22Rv1 (cell line): ENCODE measurements at regions not wholly inside any gene's neighbourhood (a gene's known extent, or its start where the extent isn't known, plus 50 kb on each side); places are given as distances from the start of the nearest gene placed in this dataset.

Experiments used
- H3K27ac ChIP-seq: fragments of 450-650 bp; 2 replicates; pipeline ENCODE4 v1.5.1; 2017
- CTCF ChIP-seq: fragments of 450-650 bp; IDR thresholded peaks from 2 replicates; pipeline ENCODE4 v1.5.1; 2017; ENCODE audit warnings: mild to moderate bottlenecking
- ZFX ChIP-seq: fragments of 450-650 bp; IDR thresholded peaks from 2 replicates; pipeline ENCODE4 v1.6.1; 2017; ENCODE audit warnings: antibody characterized with exemption, borderline replicate concordance

DNA sequence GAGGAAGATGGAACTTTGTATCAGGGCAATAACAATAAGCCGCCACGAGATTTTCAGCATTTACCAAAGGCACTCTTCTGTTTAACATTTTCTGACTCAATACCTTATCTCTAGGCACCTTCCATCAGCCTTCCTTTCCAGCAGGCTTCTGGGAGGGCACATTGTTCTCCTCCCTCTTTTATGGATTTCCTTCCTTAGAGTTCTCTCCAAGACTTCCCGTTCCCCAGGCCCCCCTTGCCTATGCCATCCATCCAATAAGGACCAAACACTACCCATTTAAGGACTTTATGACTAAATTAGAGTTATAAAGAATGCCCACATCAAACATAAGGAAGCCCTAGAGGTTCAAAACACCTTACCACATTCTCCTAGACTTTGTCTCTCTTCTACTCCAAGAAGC lies 71.0 kb upstream of the ACP3 start:
- H3K27ac ChIP-seq: no peak overlapping the region
- TF ChIP-seq ZFX (no peak), CTCF (no peak)

- TF ChIP-seq CTCF (no peak), ZFX (no peak)
- H3K27ac ChIP-seq: no peak overlapping the region
These were observed 70.0 kb upstream of the ACP3 start for GRCh38 chr3:132247211-132247610.

DNA sequence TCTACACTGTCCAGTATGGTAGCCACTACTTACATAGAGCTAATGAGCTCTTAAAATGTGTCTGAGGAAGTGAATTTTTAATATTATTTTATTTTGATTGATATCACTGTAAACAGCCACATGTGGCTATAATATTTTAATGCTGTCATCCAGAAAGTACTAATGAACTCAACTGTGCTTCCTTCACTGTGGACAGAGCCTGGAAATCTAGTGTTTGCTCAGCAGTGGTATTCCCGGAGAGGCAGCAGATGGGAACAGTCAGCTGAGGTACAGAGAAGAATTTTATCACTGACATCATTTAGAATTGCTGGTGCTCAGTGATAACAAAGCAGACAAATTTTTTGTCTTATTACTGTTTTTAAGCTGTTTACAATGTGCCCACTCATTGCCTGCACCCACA lies 68.7 kb upstream of the ACP3 start:
- no peak overlapping the region for H3K27ac ChIP-seq
- TF ChIP-seq CTCF: no peak

DNA sequence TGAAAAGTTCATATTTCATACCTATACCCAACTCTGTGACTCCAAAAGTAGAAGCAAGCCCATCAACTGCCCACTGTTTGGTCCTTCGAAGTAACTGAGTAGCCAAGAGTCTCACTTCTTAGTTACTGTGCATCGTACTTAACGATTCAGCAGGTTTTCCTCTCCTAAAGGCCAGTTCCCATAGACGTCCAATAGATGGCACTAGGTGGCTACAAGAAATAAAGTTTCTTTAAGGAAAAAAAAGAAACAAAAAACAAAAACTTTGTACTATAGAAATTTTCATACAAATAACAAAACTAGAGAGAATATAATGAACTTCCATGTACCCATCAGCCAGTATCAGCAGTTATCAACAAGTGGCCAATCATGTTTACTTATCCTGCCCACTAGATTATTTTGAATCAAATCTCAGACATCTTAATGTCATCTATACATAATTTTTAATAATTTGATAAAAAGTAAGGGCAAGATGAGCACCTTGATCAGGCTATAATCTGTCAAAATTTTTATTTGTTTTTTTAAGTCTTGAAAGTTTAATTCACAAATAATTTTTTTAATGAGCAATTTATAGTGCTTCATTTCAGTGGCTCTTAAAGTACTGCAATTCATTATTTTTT lies 63.8 kb upstream of the ACP3 start:
- TF ChIP-seq ZFX: no peak
- TF ChIP-seq CTCF: peak; percentile 83
- no peak overlapping the region for H3K27ac ChIP-seq

GRCh38 chr3:132254076-132254755 lies 63.0 kb upstream of the ACP3 start:
- H3K27ac ChIP-seq: no peak overlapping the region
- TF ChIP-seq CTCF (no peak), ZFX (no peak)

- TF ChIP-seq ZFX (no peak), CTCF (no peak)
- H3K27ac ChIP-seq: peak overlapping the region; percentile 31; the same call in 1 of the 2 replicates
These were observed 62.0 kb upstream of the ACP3 start for GRCh38 chr3:132255041-132255745.

GRCh38 chr3:132256989-132257388 lies 60.2 kb upstream of the ACP3 start:
- H3K27ac ChIP-seq: no peak overlapping the region
- TF ChIP-seq ZFX (no peak), CTCF (peak; percentile 59)
